ENCODE measurements at regions not wholly inside any gene's neighbourhood (a gene's known extent, or its start where the extent isn't known, plus 50 kb on each side); places are given as distances from the start of the nearest gene placed in this dataset.

DNA sequence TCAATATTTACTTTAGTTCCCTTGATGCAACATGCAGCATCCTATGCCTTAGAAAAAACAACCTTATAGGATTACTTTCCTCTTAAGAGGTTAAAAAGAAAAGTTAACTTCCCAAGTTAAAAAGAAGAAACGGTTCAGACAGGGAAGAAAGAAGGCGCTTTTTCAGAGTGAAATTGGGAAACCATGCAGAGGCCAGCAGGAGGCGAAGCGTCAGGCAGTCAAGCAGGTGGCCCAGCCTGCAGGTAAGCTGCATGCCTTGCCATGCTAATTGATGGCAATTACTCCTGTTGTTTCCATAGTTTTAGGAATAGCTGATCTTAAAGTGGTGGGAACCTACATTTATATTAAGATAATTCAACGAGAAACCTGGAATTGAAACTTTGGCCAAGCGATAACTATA, 302.6 kb upstream of the SP4 start:
- Histone ChIP-seq H3K9me3 (ENCODE audit: low read length) (no peaks in the 10 kb centered on the region), H3K36me3 (ENCODE audit: insufficient read depth, low read length) (no peaks in the 10 kb centered on the region), H3K27ac (ENCODE audit: low read depth, low read length, poor library complexity, severe bottlenecking) (no peak overlapping the region), H3K9me2 (ENCODE audit: insufficient read depth, low read length) (no peaks in the 10 kb centered on the region), H3K79me2 (ENCODE audit: insufficient read depth, low read depth, low read length) (no peaks in the 10 kb centered on the region), H3K4me2 (ENCODE audit: low read length) (no peak overlapping the region), H2AFZ (ENCODE audit: low read length) (no peak overlapping the region), H3K4me3 (ENCODE audit: low read depth, low read length, poor library complexity, severe bottlenecking) (no peak overlapping the region), H4K20me1 (ENCODE audit: insufficient read depth, low read length) (no peaks in the 10 kb centered on the region), H3K4me1 (ENCODE audit: insufficient read depth, low read length, poor library complexity, severe bottlenecking) (no peaks in the 10 kb centered on the region)
- POLR2A ChIA-PET: no interaction called here
- intact Hi-C loops (cut with micrococcal nuclease; ENCODE audit: unreplicated experiment): no loop called here
- BruUV-seq (replicated peaks): no TSS peak
- CTCF ChIA-PET (ENCODE audit: unreplicated experiment): no interaction called here
- TF ChIP-seq EZH2phosphoT487 (IDR thresholded peaks at IDR 0.05; ENCODE audit: borderline replicate concordance, low read depth, low read length): no peak
- TF ChIP-seq, protein P1, sequence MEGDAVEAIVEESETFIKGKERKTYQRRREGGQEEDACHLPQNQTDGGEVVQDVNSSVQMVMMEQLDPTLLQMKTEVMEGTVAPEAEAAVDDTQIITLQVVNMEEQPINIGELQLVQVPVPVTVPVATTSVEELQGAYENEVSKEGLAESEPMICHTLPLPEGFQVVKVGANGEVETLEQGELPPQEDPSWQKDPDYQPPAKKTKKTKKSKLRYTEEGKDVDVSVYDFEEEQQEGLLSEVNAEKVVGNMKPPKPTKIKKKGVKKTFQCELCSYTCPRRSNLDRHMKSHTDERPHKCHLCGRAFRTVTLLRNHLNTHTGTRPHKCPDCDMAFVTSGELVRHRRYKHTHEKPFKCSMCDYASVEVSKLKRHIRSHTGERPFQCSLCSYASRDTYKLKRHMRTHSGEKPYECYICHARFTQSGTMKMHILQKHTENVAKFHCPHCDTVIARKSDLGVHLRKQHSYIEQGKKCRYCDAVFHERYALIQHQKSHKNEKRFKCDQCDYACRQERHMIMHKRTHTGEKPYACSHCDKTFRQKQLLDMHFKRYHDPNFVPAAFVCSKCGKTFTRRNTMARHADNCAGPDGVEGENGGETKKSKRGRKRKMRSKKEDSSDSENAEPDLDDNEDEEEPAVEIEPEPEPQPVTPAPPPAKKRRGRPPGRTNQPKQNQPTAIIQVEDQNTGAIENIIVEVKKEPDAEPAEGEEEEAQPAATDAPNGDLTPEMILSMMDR (conservative IDR thresholded peaks at IDR 0.05; ENCODE audit: low read length): no peak
- no peak for DNase-seq (ENCODE audit: low spot score)

DNA sequence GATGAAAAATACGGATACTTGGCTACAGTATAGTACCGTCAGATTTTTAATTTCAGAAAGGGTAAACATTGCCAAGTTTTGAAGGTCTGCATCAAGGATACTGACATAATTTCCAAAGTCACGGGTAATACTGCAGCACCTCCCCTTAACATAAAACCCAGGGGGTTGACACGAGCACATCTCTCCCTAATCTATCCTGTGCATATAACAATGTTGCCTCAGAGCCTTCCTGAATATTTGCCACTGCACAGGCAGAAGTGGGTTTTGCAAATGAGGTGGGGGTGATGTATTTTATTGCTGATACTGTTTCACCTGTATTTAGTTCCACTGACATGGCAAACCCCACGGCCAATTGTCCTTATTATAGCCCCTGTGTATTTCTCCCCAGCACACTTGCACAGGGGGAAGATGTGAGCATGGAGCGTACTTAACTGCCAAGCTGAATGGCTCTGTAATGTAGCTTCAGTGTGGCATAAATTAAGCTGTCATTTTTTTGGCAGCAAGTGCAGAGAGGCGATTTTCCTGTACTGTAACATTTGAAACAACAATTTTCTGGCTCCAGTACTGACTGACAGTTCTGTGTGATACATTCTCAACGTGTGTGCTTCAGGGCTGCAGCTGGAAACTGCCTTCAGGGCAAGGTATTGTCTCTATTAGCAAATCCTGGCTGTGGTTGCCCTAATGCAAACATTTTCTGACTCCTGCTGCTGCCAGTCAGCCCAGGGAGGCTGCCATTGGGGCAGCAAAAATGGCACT, 299.6 kb upstream of the SP4 start:
- no TSS peak for BruUV-seq (replicated peaks)

DNA sequence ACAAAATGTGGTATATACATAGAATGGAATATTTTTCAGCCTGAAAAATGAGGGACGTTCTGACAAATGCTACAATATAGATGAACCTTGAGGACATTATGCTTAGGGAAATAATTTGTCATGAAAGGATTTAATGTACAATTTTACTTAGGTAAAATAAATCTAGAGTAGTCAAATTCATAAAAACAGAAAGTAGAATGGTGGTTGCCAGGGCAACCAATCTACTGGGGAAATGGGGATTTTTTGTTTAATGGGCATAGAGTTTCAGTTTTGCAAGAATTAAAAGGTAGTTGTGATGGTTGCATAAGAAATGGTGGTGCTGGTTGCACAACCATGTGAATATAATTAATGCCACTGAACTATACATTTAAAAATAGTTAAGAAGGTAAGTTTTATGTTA, 296.0 kb upstream of the SP4 start:
- intact Hi-C loops (cut with micrococcal nuclease; ENCODE audit: unreplicated experiment): no loop called here
- H3K27ac ChIP-seq (ENCODE audit: low read depth, low read length, poor library complexity, severe bottlenecking): no peak overlapping the region
- H3K4me3 ChIP-seq (ENCODE audit: low read depth, low read length, poor library complexity, severe bottlenecking): no peak overlapping the region
- H3K9me3 ChIP-seq (ENCODE audit: low read length): no peaks in the 10 kb centered on the region
- CTCF ChIA-PET (ENCODE audit: unreplicated experiment): no interaction called here
- DNase-seq (ENCODE audit: low spot score): no peak
- no peak overlapping the region for H2AFZ ChIP-seq (ENCODE audit: low read length)
- H3K4me2 ChIP-seq (ENCODE audit: low read length): no peak overlapping the region
- no TSS peak for BruUV-seq (replicated peaks)
- H3K4me1 ChIP-seq (ENCODE audit: insufficient read depth, low read length, poor library complexity, severe bottlenecking): no peaks in the 10 kb centered on the region
- H3K36me3 ChIP-seq (ENCODE audit: insufficient read depth, low read length): no peaks in the 10 kb centered on the region
- H3K79me2 ChIP-seq (ENCODE audit: insufficient read depth, low read depth, low read length): no peaks in the 10 kb centered on the region
- TF ChIP-seq EZH2phosphoT487 (IDR thresholded peaks at IDR 0.05; ENCODE audit: borderline replicate concordance, low read depth, low read length): no peak
- TF ChIP-seq, protein P1 (conservative IDR thresholded peaks at IDR 0.05; ENCODE audit: low read length): no peak
- POLR2A ChIA-PET: no interaction called here
- H4K20me1 ChIP-seq (ENCODE audit: insufficient read depth, low read length): no peaks in the 10 kb centered on the region
- no peaks in the 10 kb centered on the region for H3K9me2 ChIP-seq (ENCODE audit: insufficient read depth, low read length)

More for the DNA sequence above, 299.6 kb upstream of the SP4 start:
- no peaks in the 10 kb centered on the region for H3K36me3 ChIP-seq (ENCODE audit: insufficient read depth, low read length)
- no peaks in the 10 kb centered on the region for H3K4me1 ChIP-seq (ENCODE audit: insufficient read depth, low read length, poor library complexity, severe bottlenecking)
- no peak overlapping the region for H3K4me2 ChIP-seq (ENCODE audit: low read length)
- DNase-seq (ENCODE audit: low spot score): no peak
- H2AFZ ChIP-seq (ENCODE audit: low read length): no peak overlapping the region
- H3K27ac ChIP-seq (ENCODE audit: low read depth, low read length, poor library complexity, severe bottlenecking): no peak overlapping the region
- intact Hi-C loops (cut with micrococcal nuclease; ENCODE audit: unreplicated experiment): no loop called here
- H4K20me1 ChIP-seq (ENCODE audit: insufficient read depth, low read length): no peaks in the 10 kb centered on the region
- no peak for TF ChIP-seq EZH2phosphoT487 (IDR thresholded peaks at IDR 0.05; ENCODE audit: borderline replicate concordance, low read depth, low read length)
- TF ChIP-seq, protein P1 (conservative IDR thresholded peaks at IDR 0.05; ENCODE audit: low read length): no peak
- no peak overlapping the region for H3K4me3 ChIP-seq (ENCODE audit: low read depth, low read length, poor library complexity, severe bottlenecking)
- H3K9me3 ChIP-seq (ENCODE audit: low read length): no peaks in the 10 kb centered on the region
- POLR2A ChIA-PET: no interaction called here
- no peaks in the 10 kb centered on the region for H3K9me2 ChIP-seq (ENCODE audit: insufficient read depth, low read length)
- CTCF ChIA-PET (ENCODE audit: unreplicated experiment): no interaction called here
- no peaks in the 10 kb centered on the region for H3K79me2 ChIP-seq (ENCODE audit: insufficient read depth, low read depth, low read length)

Measured in OCI-LY7 (cell line).